H1 (cell line): ENCODE measurements at regions not wholly inside any gene's neighbourhood (a gene's known extent, or its start where the extent isn't known, plus 50 kb on each side); places are given as distances from the start of the nearest gene placed in this dataset.

Experiments used
- ATF3 ChIP-seq: IDR thresholded peaks from 2 replicates; pipeline ENCODE4 v1.6.1; 2011; ENCODE audit warnings: low read depth, mild to moderate bottlenecking, low read length; ENCODE audit not compliant: insufficient read depth
- CTCF ChIP-seq, 3 experiments: IDR thresholded peaks; 1 replicate in 2 of 3; 2 replicates in 1 of 3; pipeline versions ENCODE4 v1.5.1 to v1.6.1; 2011; ENCODE audit warnings: low read length in 3 of 3, mild to moderate bottlenecking in 3 of 3, inconsistent platforms in 2 of 3, low read depth in 1 of 3, moderate library complexity in 1 of 3; ENCODE audit not compliant: insufficient read depth in 1 of 3; ENCODE audit errors: control extremely low read depth in 1 of 3

- TF ChIP-seq CTCF (IDR thresholded peaks at IDR 0.05; ENCODE audit: control extremely low read depth in 1 of 3, insufficient read depth in 1 of 3, low read depth in 1 of 3, low read length in 3 of 3) = no peak
- no peak for TF ChIP-seq ATF3
Observed at GRCh38 chr10:4108693-4109092, 323.7 kb upstream of the KLF6 start (continued).
